WTC11 (cell line): ENCODE measurements at regions not wholly inside any gene's neighbourhood (a gene's known extent, or its start where the extent isn't known, plus 50 kb on each side); places are given as distances from the start of the nearest gene placed in this dataset.

Experiments used
- ATAC-seq: fragments of 200-7000 bp; cut with Tn5 transposase; 2 replicates; pipeline ENCODE4 v1.10.0; 2021; ENCODE audit warnings: mild to moderate bottlenecking, moderate library complexity
- CTCF ChIA-PET: fragments of 300-600 bp; sonication (Branson Sonifier 250); formaldehyde crosslinking; loops from one replicate; lab custom pipeline; 2021; ENCODE audit warnings: antibody characterized with exemption; lab: Charles Lee
- POLR2A ChIA-PET: fragments of 350-600 bp; sonication (Branson Sonifier 250); formaldehyde crosslinking; loops from one replicate; lab custom pipeline; 2021; ENCODE audit warnings: antibody characterized with exemption; lab: Charles Lee
- DNase-seq: peaks from one replicate; pipeline ENCODE4 v3.0.0; 2021; ENCODE audit warnings: low spot score
- H3K27ac Mint-ChIP-seq: 2 replicates; pipeline ENCODE4 v1.8.0; 2021; ENCODE audit warnings: mixed read lengths
- H3K27me3 Mint-ChIP-seq: 2 replicates; pipeline ENCODE4 v1.8.0; 2021; ENCODE audit warnings: low read depth, mild to moderate bottlenecking, moderate library complexity, mixed read lengths
- H3K36me3 Mint-ChIP-seq: 2 replicates; pipeline ENCODE4 v1.8.0; 2021; ENCODE audit warnings: mixed read lengths
- H3K4me1 Mint-ChIP-seq: 2 replicates; pipeline ENCODE4 v1.8.0; 2022; ENCODE audit warnings: mixed read lengths
- H3K4me3 Mint-ChIP-seq: 2 replicates; pipeline ENCODE4 v1.8.0; 2021; ENCODE audit warnings: mild to moderate bottlenecking, moderate library complexity, mixed read lengths
- H3K9me3 Mint-ChIP-seq: 2 replicates; pipeline ENCODE4 v1.8.0; 2021; ENCODE audit warnings: mixed read lengths
- AFF4 ChIP-seq: sonication (generic); formaldehyde crosslinking; IDR thresholded peaks from 2 replicates; pipeline ENCODE4 v1.8.1; 2023; ENCODE audit warnings: mild to moderate bottlenecking, missing genetic modification reagents, borderline replicate concordance
- E2F5 ChIP-seq: sonication (generic); formaldehyde crosslinking; IDR thresholded peaks from 2 replicates; pipeline ENCODE4 v1.8.1; 2022; ENCODE audit warnings: mild to moderate bottlenecking, moderate library complexity, missing genetic modification reagents
- ERG ChIP-seq: fragments of 250-450 bp; sonication (Bioruptor Pico); IDR thresholded peaks from 2 replicates; pipeline ENCODE4 v1.8.0; 2021; ENCODE audit warnings: mild to moderate bottlenecking
- ETV6 ChIP-seq: sonication (generic); formaldehyde crosslinking; IDR thresholded peaks from 2 replicates; pipeline ENCODE4 v1.8.1; 2022; ENCODE audit warnings: mild to moderate bottlenecking, missing genetic modification reagents
- FOXP4 ChIP-seq: sonication (generic); formaldehyde crosslinking; IDR thresholded peaks from 2 replicates; pipeline ENCODE4 v1.8.0; 2022; ENCODE audit warnings: mild to moderate bottlenecking, missing genetic modification reagents
- GABPB1 ChIP-seq: sonication (generic); formaldehyde crosslinking; IDR thresholded peaks from 2 replicates; pipeline ENCODE4 v1.8.1; 2023; ENCODE audit warnings: mild to moderate bottlenecking, missing genetic modification reagents
- NFATC4 ChIP-seq: fragments of 250-450 bp; sonication (Bioruptor Pico); IDR thresholded peaks from 2 replicates; pipeline ENCODE4 v1.9.0; 2021; ENCODE audit warnings: mild to moderate bottlenecking
- NFE2L1 ChIP-seq: sonication (generic); formaldehyde crosslinking; IDR thresholded peaks from 2 replicates; pipeline ENCODE4 v1.8.1; 2023; ENCODE audit warnings: missing genetic modification reagents
- NFYB ChIP-seq: sonication (generic); formaldehyde crosslinking; conservative IDR thresholded peaks from 2 replicates; pipeline ENCODE4 v1.8.0; 2022; ENCODE audit warnings: low read depth, missing genetic modification reagents
- NR1H2 ChIP-seq: sonication (generic); formaldehyde crosslinking; IDR thresholded peaks from 2 replicates; pipeline ENCODE4 v1.9.0; 2021; ENCODE audit warnings: mild to moderate bottlenecking, moderate library complexity, missing genetic modification reagents
- NR3C1 ChIP-seq: sonication (generic); formaldehyde crosslinking; conservative IDR thresholded peaks from 2 replicates; pipeline ENCODE4 v1.8.1; 2023; ENCODE audit warnings: low read depth, mild to moderate bottlenecking, missing genetic modification reagents
- RORB ChIP-seq: fragments of 250-450 bp; sonication (Bioruptor Pico); IDR thresholded peaks from 2 replicates; pipeline ENCODE4 v1.9.0; 2021; ENCODE audit warnings: mild to moderate bottlenecking
- TCF7 ChIP-seq: sonication (generic); formaldehyde crosslinking; IDR thresholded peaks from 2 replicates; pipeline ENCODE4 v1.8.0; 2022; ENCODE audit warnings: mild to moderate bottlenecking, low read depth, missing genetic modification reagents, moderate library complexity
- TEAD1 ChIP-seq: sonication (generic); formaldehyde crosslinking; IDR thresholded peaks from 2 replicates; pipeline ENCODE4 v1.8.0; 2022; ENCODE audit warnings: mild to moderate bottlenecking, missing genetic modification reagents
- TP53 ChIP-seq: sonication (generic); formaldehyde crosslinking; IDR thresholded peaks from 2 replicates; pipeline ENCODE4 v1.8.1; 2023; ENCODE audit warnings: mild to moderate bottlenecking, missing genetic modification reagents
- ZBTB43 ChIP-seq: sonication (generic); formaldehyde crosslinking; IDR thresholded peaks from 2 replicates; pipeline ENCODE4 v1.8.1; 2023; ENCODE audit warnings: mild to moderate bottlenecking, missing genetic modification reagents
- ZNF219 ChIP-seq: sonication (generic); formaldehyde crosslinking; IDR thresholded peaks from 2 replicates; pipeline ENCODE4 v1.8.0; 2023; ENCODE audit warnings: missing genetic modification reagents, mild to moderate bottlenecking, borderline replicate concordance
- ZNF232 ChIP-seq: sonication (generic); formaldehyde crosslinking; IDR thresholded peaks from 2 replicates; pipeline ENCODE4 v1.8.0; 2022; ENCODE audit warnings: mild to moderate bottlenecking, missing genetic modification reagents
- ZNF416 ChIP-seq: fragments of 250-450 bp; sonication (Bioruptor Pico); IDR thresholded peaks from 2 replicates; pipeline ENCODE4 v1.9.0; 2021; ENCODE audit warnings: mild to moderate bottlenecking, inconsistent platforms

GRCh38 chr10:78474743-78475142, 441.1 kb downstream of the RPS24 start (continued):
- no peak for TF ChIP-seq ZNF232 (CRISPR knock-in tag)
- no peak for TF ChIP-seq ZNF416 (CRISPR knock-in tag)

- Mint-ChIP-seq H3K4me1 (peaks cover 20% of the 10 kb centered on the region), H3K36me3 (no peaks in the 10 kb centered on the region), H3K27ac (no peak overlapping the region), H3K27me3 (peaks cover 2% of the 10 kb centered on the region; the same call in 1 of the 2 replicates), H3K4me3 (no peak overlapping the region), H3K9me3 (no peaks in the 10 kb centered on the region; the same call in 1 of the 2 replicates)
- ATAC-seq (no peak), DNase-seq (no peak)
- CTCF ChIA-PET: no interaction called here
- POLR2A ChIA-PET: no interaction called here
- TF ChIP-seq ZNF416 (CRISPR knock-in tag) (no peak), TEAD1 (CRISPR knock-in tag) (no peak), ERG (CRISPR knock-in tag) (no peak), RORB (CRISPR knock-in tag) (no peak), TCF7 (CRISPR knock-in tag) (no peak), AFF4 (CRISPR knock-in tag) (no peak), ZNF219 (CRISPR knock-in tag) (no peak), ETV6 (CRISPR knock-in tag) (no peak), NFATC4 (no peak), GABPB1 (CRISPR knock-in tag) (no peak), TP53 (CRISPR knock-in tag) (no peak), NFE2L1 (CRISPR knock-in tag) (no peak), E2F5 (CRISPR knock-in tag) (no peak)
- TF ChIP-seq, all 79 proteins: peak for 0
These were observed 441.8 kb downstream of the RPS24 start for GRCh38 chr10:78475437-78475836.

- Mint-ChIP-seq H3K4me1 (peaks cover 18% of the 10 kb centered on the region), H3K9me3 (no peaks in the 10 kb centered on the region; the same call in 1 of the 2 replicates), H3K36me3 (no peaks in the 10 kb centered on the region), H3K4me3 (no peak overlapping the region), H3K27me3 (peaks cover 2% of the 10 kb centered on the region; the same call in 1 of the 2 replicates), H3K27ac (no peak overlapping the region)
- CTCF ChIA-PET: no interaction called here
- ATAC-seq (no peak), DNase-seq (no peak)
- TF ChIP-seq ZBTB43 (CRISPR knock-in tag) (no peak), NR3C1 (CRISPR knock-in tag) (no peak), NR1H2 (no peak), E2F5 (CRISPR knock-in tag) (no peak), NFYB (CRISPR knock-in tag) (no peak), FOXP4 (CRISPR knock-in tag) (no peak)
- POLR2A ChIA-PET: no interaction called here
These were observed 442.5 kb downstream of the RPS24 start for GRCh38 chr10:78476156-78476555.
